ENCODE measurements at regions not wholly inside any gene's neighbourhood (a gene's known extent, or its start where the extent isn't known, plus 50 kb on each side); places are given as distances from the start of the nearest gene placed in this dataset.

GRCh38 chr7:115117748-115118147, 195.9 kb downstream of the MDFIC start:
- peaks cover 3% of the 10 kb centered on the region for H3K27me3 Mint-ChIP-seq (ENCODE audit: insufficient read depth, low read depth)
- no peaks in the 10 kb centered on the region for H3K4me1 Mint-ChIP-seq
- no peak overlapping the region for H3K27ac Mint-ChIP-seq

GRCh38 chr7:115116773-115117715, 195.2 kb downstream of the MDFIC start:
- Mint-ChIP-seq H3K9me3 (no peaks in the 10 kb centered on the region), H3K27me3 (ENCODE audit: insufficient read depth, low read depth) (peaks cover 3% of the 10 kb centered on the region), H3K27ac (no peak overlapping the region), H3K4me1 (no peaks in the 10 kb centered on the region), H3K36me3 (no peaks in the 10 kb centered on the region), H3K4me3 (no peak overlapping the region)
- no peaks in the 10 kb centered on the region for H3F3A ChIP-seq (ENCODE audit: low read depth)
- no peak for DNase-seq (ENCODE audit: low spot score)
- H3K9ac ChIP-seq = no peak overlapping the region
- no peak overlapping the region for H3K4me3 ChIP-seq
- H4K20me1 ChIP-seq (ENCODE audit: low read depth) = no peaks in the 10 kb centered on the region
- TF ChIP-seq EZH2 (IDR thresholded peaks at IDR 0.05) (no peak), EZH2phosphoT487 (IDR thresholded peaks at IDR 0.05) (no peak), CTCF (IDR thresholded peaks at IDR 0.05) (no peak)
- no peaks in the 10 kb centered on the region for H3K9me3 ChIP-seq (ENCODE audit: low read depth)
- no peak overlapping the region for H3K27ac ChIP-seq
- H3K79me2 ChIP-seq (ENCODE audit: low read depth) = no peaks in the 10 kb centered on the region
- no peaks in the 10 kb centered on the region for H3K36me3 ChIP-seq
- H2AFZ ChIP-seq (replicated peaks) = no peak overlapping the region
- H3K4me2 ChIP-seq = no peak overlapping the region
- no peaks in the 10 kb centered on the region for H3K27me3 ChIP-seq
- H3K4me1 ChIP-seq = no peaks in the 10 kb centered on the region

More at GRCh38 chr7:115117748-115118147, 195.9 kb downstream of the MDFIC start:
- Histone ChIP-seq H3K27me3 (no peaks in the 10 kb centered on the region), H4K20me1 (ENCODE audit: low read depth) (no peaks in the 10 kb centered on the region), H3K9ac (no peak overlapping the region), H3K9me3 (ENCODE audit: low read depth) (no peaks in the 10 kb centered on the region), H3K36me3 (no peaks in the 10 kb centered on the region), H3F3A (ENCODE audit: low read depth) (no peaks in the 10 kb centered on the region), H3K4me1 (no peaks in the 10 kb centered on the region), H3K27ac (no peak overlapping the region), H3K4me3 (no peak overlapping the region), H3K79me2 (ENCODE audit: low read depth) (no peaks in the 10 kb centered on the region), H2AFZ (replicated peaks) (no peak overlapping the region), H3K4me2 (no peak overlapping the region)
- DNase-seq (ENCODE audit: low spot score) = no peak
- Mint-ChIP-seq H3K9me3 (no peaks in the 10 kb centered on the region), H3K36me3 (no peaks in the 10 kb centered on the region), H3K4me3 (no peak overlapping the region)
- TF ChIP-seq EZH2 (IDR thresholded peaks at IDR 0.05) (no peak), EZH2phosphoT487 (IDR thresholded peaks at IDR 0.05) (no peak), CTCF (IDR thresholded peaks at IDR 0.05) (peak; percentile 11)

GRCh38 chr7:115113776-115114175, 191.9 kb downstream of the MDFIC start:
- no peak for DNase-seq (ENCODE audit: low spot score)
- Histone ChIP-seq H3K4me3 (no peak overlapping the region), H3F3A (ENCODE audit: low read depth) (no peaks in the 10 kb centered on the region), H3K36me3 (no peaks in the 10 kb centered on the region), H3K79me2 (ENCODE audit: low read depth) (no peaks in the 10 kb centered on the region), H3K27me3 (no peaks in the 10 kb centered on the region), H3K4me1 (no peaks in the 10 kb centered on the region), H3K9me3 (ENCODE audit: low read depth) (no peaks in the 10 kb centered on the region), H4K20me1 (ENCODE audit: low read depth) (no peaks in the 10 kb centered on the region), H2AFZ (replicated peaks) (no peak overlapping the region), H3K9ac (no peak overlapping the region), H3K27ac (no peak overlapping the region), H3K4me2 (no peak overlapping the region)
- no peak for TF ChIP-seq EZH2phosphoT487 (IDR thresholded peaks at IDR 0.05)
- no peak for TF ChIP-seq CTCF (IDR thresholded peaks at IDR 0.05)
- TF ChIP-seq EZH2 (IDR thresholded peaks at IDR 0.05) = no peak
- no peaks in the 10 kb centered on the region for H3K9me3 Mint-ChIP-seq
- no peaks in the 10 kb centered on the region for H3K36me3 Mint-ChIP-seq
- no peak overlapping the region for H3K4me3 Mint-ChIP-seq
- no peaks in the 10 kb centered on the region for H3K4me1 Mint-ChIP-seq
- H3K27ac Mint-ChIP-seq = no peak overlapping the region
- H3K27me3 Mint-ChIP-seq (ENCODE audit: insufficient read depth, low read depth) = no peaks in the 10 kb centered on the region
